PFSK-1 (cell line): ENCODE measurements at regions not wholly inside any gene's neighbourhood (a gene's known extent, or its start where the extent isn't known, plus 50 kb on each side); places are given as distances from the start of the nearest gene placed in this dataset.

ENCODE experiments used
- FOXP2 ChIP-seq: optimal IDR thresholded peaks from 2 replicates; pipeline ENCODE3; 2011; ENCODE audit warnings: borderline replicate concordance, control low read depth, inconsistent platforms; ENCODE audit not compliant: insufficient read depth; ENCODE audit errors: extremely low read length, extremely low read depth
- POLR2AphosphoS5 ChIP-seq: IDR thresholded peaks from 2 replicates; pipeline ENCODE4 v1.6.1; 2012; ENCODE audit warnings: low read depth, mild to moderate bottlenecking, control low read depth, low read length, moderate library complexity
- REST ChIP-seq, 2 experiments: IDR thresholded peaks; 2 replicates each; pipeline versions ENCODE4 v1.6.1 to v1.8.0; 2011 to 2012; ENCODE audit warnings: low read depth in 2 of 2, low read length in 2 of 2, control low read depth in 1 of 2, inconsistent platforms in 1 of 2, mild to moderate bottlenecking in 1 of 2, moderate library complexity in 1 of 2; ENCODE audit not compliant: insufficient read depth in 1 of 2
- SIN3A ChIP-seq: IDR thresholded peaks from 2 replicates; pipeline ENCODE4 v1.6.1; 2012; ENCODE audit warnings: mild to moderate bottlenecking, low read length, moderate library complexity, borderline replicate concordance; ENCODE audit not compliant: insufficient read depth
- TAF1 ChIP-seq: IDR thresholded peaks from 2 replicates; pipeline ENCODE4 v1.6.1; 2012; ENCODE audit warnings: low read length, control low read depth, borderline replicate concordance; ENCODE audit not compliant: insufficient read depth

- TF ChIP-seq FOXP2 (no peak), POLR2AphosphoS5 (no peak), TAF1 (no peak), REST (IDR thresholded peaks at IDR 0.05; ENCODE audit: insufficient read depth in 1 of 2, low read depth in 2 of 2, low read length in 2 of 2) (no peak), SIN3A (no peak)
These were observed 367.7 kb upstream of the CDH11 start for GRCh38 chr16:65489531-65490023.

- no peak for TF ChIP-seq POLR2AphosphoS5
- TF ChIP-seq FOXP2: no peak
- no peak for TF ChIP-seq TAF1
- TF ChIP-seq REST (IDR thresholded peaks at IDR 0.05; ENCODE audit: insufficient read depth in 1 of 2, low read depth in 2 of 2, low read length in 2 of 2): no peak
- no peak for TF ChIP-seq SIN3A
These were observed 365.4 kb upstream of the CDH11 start for GRCh38 chr16:65487231-65487630.

- TF ChIP-seq FOXP2: no peak
- no peak for TF ChIP-seq SIN3A
- TF ChIP-seq TAF1: no peak
- TF ChIP-seq POLR2AphosphoS5: no peak
- no peak for TF ChIP-seq REST (IDR thresholded peaks at IDR 0.05; ENCODE audit: insufficient read depth in 1 of 2, low read depth in 2 of 2, low read length in 2 of 2)
These were observed 360.1 kb upstream of the CDH11 start for GRCh38 chr16:65481956-65482355.

GRCh38 chr16:65480281-65481091, 358.6 kb upstream of the CDH11 start:
- TF ChIP-seq POLR2AphosphoS5 (no peak), SIN3A (no peak), TAF1 (no peak), FOXP2 (no peak), REST (IDR thresholded peaks at IDR 0.05; ENCODE audit: insufficient read depth in 1 of 2, low read depth in 2 of 2, low read length in 2 of 2) (no peak)
